DOHH2 (cell line): ENCODE measurements at regions not wholly inside any gene's neighbourhood (a gene's known extent, or its start where the extent isn't known, plus 50 kb on each side); places are given as distances from the start of the nearest gene placed in this dataset.

ENCODE experiments used
- H3F3A ChIP-seq: fragments of 200-600 bp; sonication (generic), shearing (Covaris generic); 2 replicates; pipeline ENCODE4 v1.6.0; 2016; ENCODE audit warnings: antibody characterized with exemption, mild to moderate bottlenecking; ENCODE audit not compliant: control insufficient read depth, insufficient read depth
- H3K27ac ChIP-seq: fragments of 200-600 bp; sonication (generic); 2 replicates; pipeline ENCODE4 v1.5.1; 2014; ENCODE audit warnings: low read depth, mild to moderate bottlenecking, low read length, moderate library complexity
- H3K27me3 ChIP-seq: fragments of 200-600 bp; sonication (generic); 2 replicates; pipeline ENCODE4 v1.6.1; 2014; ENCODE audit warnings: mild to moderate bottlenecking, low read length, mixed read lengths; ENCODE audit not compliant: control insufficient read depth
- H3K36me3 ChIP-seq: fragments of 200-600 bp; sonication (generic); 2 replicates; pipeline ENCODE4 v1.6.1; 2014; ENCODE audit warnings: mild to moderate bottlenecking, low read length, moderate library complexity, mixed read lengths; ENCODE audit not compliant: control insufficient read depth
- H3K4me1 ChIP-seq: fragments of 200-600 bp; sonication (generic); 2 replicates; pipeline ENCODE4 v1.6.1; 2014; ENCODE audit warnings: mild to moderate bottlenecking, low read length, mixed read lengths; ENCODE audit not compliant: control insufficient read depth
- H3K4me2 ChIP-seq: fragments of 200-600 bp; sonication (generic); 2 replicates; pipeline ENCODE4 v1.6.0; 2014; ENCODE audit warnings: mild to moderate bottlenecking, low read length, moderate library complexity
- H3K4me3 ChIP-seq: fragments of 200-600 bp; sonication (generic); 2 replicates; pipeline ENCODE4 v1.5.1; 2014; ENCODE audit warnings: mild to moderate bottlenecking, low read length, mixed read lengths
- H3K79me2 ChIP-seq: fragments of 200-600 bp; sonication (generic); 2 replicates; pipeline ENCODE4 v1.6.1; 2014; ENCODE audit warnings: mild to moderate bottlenecking, low read length, mixed read lengths; ENCODE audit not compliant: control insufficient read depth
- H3K9me2 ChIP-seq: fragments of 200-600 bp; sonication (generic); replicated peaks from 2 replicates; pipeline ENCODE4 v1.6.1; 2014; ENCODE audit warnings: mild to moderate bottlenecking, low read length, mixed read lengths; ENCODE audit not compliant: control insufficient read depth
- H3K9me3 ChIP-seq: fragments of 200-600 bp; sonication (generic); 2 replicates; pipeline ENCODE4 v1.6.1; 2014; ENCODE audit warnings: antibody characterized with exemption, low read length, mixed read lengths; ENCODE audit not compliant: control insufficient read depth, insufficient read depth
- H4K20me1 ChIP-seq: fragments of 200-600 bp; sonication (generic); 2 replicates; pipeline ENCODE4 v1.6.0; 2014; ENCODE audit warnings: low read depth, mild to moderate bottlenecking, antibody characterized with exemption, low read length, moderate library complexity; ENCODE audit not compliant: control insufficient read depth, insufficient read depth
- EZH2phosphoT487 ChIP-seq: fragments of 200-600 bp; sonication (generic); IDR thresholded peaks from 2 replicates; pipeline ENCODE4 v1.6.1; 2017; ENCODE audit warnings: borderline replicate concordance, mild to moderate bottlenecking, antibody characterized with exemption, low read length, moderate library complexity, mixed read lengths
- TF ChIP-seq, protein P1 (sequence below): fragments of 200-600 bp; sonication (generic); IDR thresholded peaks from one replicate; pipeline ENCODE4 v1.5.1; 2014; ENCODE audit warnings: antibody characterized with exemption, mild to moderate bottlenecking, low read depth, low read length; ENCODE audit not compliant: poor library complexity, severe bottlenecking

DNA sequence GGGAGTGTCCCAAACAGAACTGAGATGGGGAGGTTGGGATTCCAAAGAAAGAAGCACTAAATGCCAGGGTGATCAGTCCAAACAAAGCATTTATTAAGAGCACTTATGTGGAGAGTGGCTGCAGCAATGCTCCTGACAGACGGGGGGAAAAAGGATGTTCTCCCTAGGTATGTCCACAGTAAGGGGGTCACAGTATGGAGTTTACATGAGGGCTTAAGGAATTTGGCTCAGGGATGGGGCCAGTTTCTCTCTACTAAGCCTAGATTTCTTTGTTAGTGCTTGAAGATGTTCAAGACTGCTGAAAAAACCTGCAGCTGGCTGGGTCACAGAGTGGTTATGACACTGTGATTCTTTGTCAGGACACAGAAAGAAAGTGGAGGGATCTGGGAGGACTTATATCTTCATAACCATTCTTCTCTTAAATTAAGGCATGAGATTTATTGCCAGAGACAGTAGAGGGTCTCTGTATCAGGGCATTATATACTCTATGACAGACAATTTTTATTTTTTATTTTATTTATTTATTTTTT lies 1468.0 kb downstream of the C4orf33 start:
- Histone ChIP-seq H3K9me3 (no peaks in the 10 kb centered on the region), H3K36me3 (no peaks in the 10 kb centered on the region), H3F3A (no peaks in the 10 kb centered on the region), H3K4me2 (no peak overlapping the region), H3K4me3 (no peak overlapping the region), H3K9me2 (no peaks in the 10 kb centered on the region), H3K27me3 (no peaks in the 10 kb centered on the region), H4K20me1 (no peaks in the 10 kb centered on the region), H3K79me2 (no peaks in the 10 kb centered on the region), H3K4me1 (no peaks in the 10 kb centered on the region), H3K27ac (no peak overlapping the region)
- no peak for TF ChIP-seq EZH2phosphoT487
- TF ChIP-seq, protein P1, sequence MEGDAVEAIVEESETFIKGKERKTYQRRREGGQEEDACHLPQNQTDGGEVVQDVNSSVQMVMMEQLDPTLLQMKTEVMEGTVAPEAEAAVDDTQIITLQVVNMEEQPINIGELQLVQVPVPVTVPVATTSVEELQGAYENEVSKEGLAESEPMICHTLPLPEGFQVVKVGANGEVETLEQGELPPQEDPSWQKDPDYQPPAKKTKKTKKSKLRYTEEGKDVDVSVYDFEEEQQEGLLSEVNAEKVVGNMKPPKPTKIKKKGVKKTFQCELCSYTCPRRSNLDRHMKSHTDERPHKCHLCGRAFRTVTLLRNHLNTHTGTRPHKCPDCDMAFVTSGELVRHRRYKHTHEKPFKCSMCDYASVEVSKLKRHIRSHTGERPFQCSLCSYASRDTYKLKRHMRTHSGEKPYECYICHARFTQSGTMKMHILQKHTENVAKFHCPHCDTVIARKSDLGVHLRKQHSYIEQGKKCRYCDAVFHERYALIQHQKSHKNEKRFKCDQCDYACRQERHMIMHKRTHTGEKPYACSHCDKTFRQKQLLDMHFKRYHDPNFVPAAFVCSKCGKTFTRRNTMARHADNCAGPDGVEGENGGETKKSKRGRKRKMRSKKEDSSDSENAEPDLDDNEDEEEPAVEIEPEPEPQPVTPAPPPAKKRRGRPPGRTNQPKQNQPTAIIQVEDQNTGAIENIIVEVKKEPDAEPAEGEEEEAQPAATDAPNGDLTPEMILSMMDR: no peak

DNA sequence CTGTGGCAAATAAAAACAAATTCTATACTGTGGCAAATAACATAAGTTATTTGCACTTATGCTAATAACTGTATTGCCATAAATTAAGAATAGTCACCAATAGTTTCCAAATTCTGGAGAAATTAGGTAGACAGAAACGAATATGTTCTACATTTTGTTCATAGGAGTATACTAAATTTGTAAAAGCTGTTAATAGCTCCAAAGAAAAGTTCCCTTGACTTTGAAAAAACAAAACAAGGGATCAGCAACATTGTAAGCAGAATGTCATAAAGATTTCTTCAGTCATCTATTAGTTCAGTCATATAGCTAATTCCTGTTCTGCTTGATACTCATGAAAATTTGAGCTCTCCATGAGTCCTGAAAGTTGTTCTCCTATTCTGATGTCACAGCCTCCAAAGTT lies 1472.8 kb downstream of the C4orf33 start:
- TF ChIP-seq EZH2phosphoT487: no peak
- TF ChIP-seq, protein P1: no peak
- no peaks in the 10 kb centered on the region for H3K9me3 ChIP-seq
- H4K20me1 ChIP-seq: no peaks in the 10 kb centered on the region
- H3K4me2 ChIP-seq: no peak overlapping the region
- H3K36me3 ChIP-seq: no peaks in the 10 kb centered on the region
- H3K27ac ChIP-seq: no peak overlapping the region
- H3K4me3 ChIP-seq: no peak overlapping the region
- H3K27me3 ChIP-seq: no peaks in the 10 kb centered on the region
- no peaks in the 10 kb centered on the region for H3K4me1 ChIP-seq
- H3K9me2 ChIP-seq: no peaks in the 10 kb centered on the region
- H3K79me2 ChIP-seq: no peaks in the 10 kb centered on the region
- H3F3A ChIP-seq: no peaks in the 10 kb centered on the region

DNA sequence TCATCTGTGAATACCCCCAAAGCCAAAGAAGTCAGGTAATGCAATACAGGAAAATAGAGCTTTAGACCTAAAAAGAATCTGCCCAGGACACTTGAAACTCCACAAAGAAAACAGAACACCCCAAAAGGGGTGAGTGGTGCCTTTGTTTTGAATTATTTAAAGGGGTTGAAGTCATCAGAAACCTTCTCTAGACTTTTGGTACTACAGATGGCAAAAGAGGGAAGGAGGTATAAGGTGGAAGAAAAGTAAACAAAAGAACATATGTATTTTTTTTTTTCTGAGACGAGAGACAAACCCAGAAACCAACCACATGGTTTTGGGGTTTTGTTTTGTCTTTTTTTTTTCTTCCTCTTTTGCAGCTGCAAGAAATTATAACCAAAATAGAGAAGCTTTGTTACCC lies 1477.8 kb downstream of the C4orf33 start:
- Histone ChIP-seq H3F3A (no peaks in the 10 kb centered on the region), H3K9me2 (no peaks in the 10 kb centered on the region), H3K9me3 (no peaks in the 10 kb centered on the region), H3K27ac (no peak overlapping the region), H3K27me3 (no peaks in the 10 kb centered on the region), H3K4me1 (no peaks in the 10 kb centered on the region), H3K4me2 (no peak overlapping the region), H3K79me2 (no peaks in the 10 kb centered on the region), H4K20me1 (no peaks in the 10 kb centered on the region), H3K36me3 (no peaks in the 10 kb centered on the region), H3K4me3 (no peak overlapping the region)
- no peak for TF ChIP-seq EZH2phosphoT487
- TF ChIP-seq, protein P1: no peak
